ENCODE measurements at regions not wholly inside any gene's neighbourhood (a gene's known extent, or its start where the extent isn't known, plus 50 kb on each side); places are given as distances from the start of the nearest gene placed in this dataset.

DNA sequence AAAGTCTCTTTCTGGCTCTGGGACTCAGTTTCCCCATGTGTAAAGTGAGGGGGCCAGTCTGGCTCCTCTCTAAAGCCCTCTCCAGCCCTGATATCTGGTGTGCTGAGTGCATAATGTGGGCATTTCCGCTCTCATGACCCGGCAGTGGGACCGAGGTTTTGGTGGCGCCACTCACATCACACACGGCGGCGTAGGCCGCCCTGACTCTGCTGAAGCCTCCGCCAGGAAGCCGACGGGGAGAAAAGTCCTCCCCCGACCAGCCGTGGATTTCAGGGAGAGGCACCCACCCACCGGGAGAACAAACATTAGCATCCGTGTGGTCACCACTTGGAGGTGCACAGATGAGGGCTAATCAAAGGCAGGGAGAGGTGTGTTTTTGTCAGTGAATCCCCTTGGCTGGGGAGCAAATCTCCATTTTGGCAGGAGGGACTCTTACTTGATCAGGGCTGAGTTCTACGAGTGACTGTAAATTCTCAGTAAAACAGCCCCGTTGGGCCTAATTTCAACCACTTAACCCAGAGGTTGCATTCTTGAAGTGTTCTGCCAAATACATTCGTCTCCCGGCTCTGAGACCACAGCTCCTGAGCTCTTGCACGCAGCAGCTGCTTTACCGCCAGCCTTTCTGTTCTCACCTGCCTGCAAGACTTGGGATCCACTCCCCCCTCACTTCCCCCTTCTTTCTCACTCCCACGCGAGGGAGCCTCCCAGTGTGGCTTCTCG, 118.2 kb downstream of the FOXD2 start:
- DNase-seq, result no peak

DNA sequence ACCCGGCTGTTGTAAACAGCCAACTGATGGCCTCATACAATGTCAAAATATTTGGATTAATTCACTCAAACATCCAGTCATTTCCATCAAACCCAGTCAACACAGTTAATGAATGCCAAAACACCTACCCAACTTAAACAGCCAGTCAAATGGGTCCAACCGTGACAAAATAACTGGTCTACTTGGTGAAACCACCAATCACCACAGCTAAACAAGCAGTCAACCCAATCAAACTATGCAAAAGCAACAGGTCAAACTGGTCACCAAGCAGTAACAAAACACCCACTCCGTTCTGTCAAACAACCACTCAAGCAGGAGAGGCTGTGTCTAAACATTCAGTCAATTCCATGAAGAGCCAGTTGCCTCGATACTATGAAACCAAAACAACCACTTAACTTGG, 119.2 kb downstream of the FOXD2 start:
- DNase-seq, result no peak

GRCh38 chr1:47558601-47559593, 121.1 kb downstream of the FOXD2 start:
- DNase-seq, result no peak

- DNase-seq, result no peak
Observed at GRCh38 chr1:47559944-47560695, 122.3 kb downstream of the FOXD2 start.

DNA sequence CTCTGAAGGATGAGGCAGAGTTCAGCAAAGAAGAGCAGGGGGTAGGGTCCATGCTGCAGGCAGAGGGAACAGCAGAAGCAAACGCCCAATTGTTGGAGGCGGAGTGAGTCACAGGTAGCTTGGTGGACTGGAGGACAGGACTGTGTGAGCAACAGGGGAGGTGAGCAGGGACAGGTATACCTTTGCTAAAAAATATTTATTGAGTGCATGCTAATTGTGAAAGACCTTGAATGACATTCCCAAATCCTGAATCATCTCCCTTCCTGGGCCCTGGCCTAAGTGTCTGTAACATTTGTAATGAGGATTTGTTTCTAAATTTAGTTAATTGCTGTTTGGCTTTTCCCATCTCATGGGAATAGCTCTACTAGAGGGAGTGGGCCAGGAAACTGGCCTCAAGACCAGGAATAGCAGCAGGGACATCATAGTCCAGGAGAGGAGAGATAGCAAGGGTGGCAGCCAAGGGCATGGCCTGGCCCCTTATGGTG, 123.7 kb downstream of the FOXD2 start:
- no peak for DNase-seq

DNA sequence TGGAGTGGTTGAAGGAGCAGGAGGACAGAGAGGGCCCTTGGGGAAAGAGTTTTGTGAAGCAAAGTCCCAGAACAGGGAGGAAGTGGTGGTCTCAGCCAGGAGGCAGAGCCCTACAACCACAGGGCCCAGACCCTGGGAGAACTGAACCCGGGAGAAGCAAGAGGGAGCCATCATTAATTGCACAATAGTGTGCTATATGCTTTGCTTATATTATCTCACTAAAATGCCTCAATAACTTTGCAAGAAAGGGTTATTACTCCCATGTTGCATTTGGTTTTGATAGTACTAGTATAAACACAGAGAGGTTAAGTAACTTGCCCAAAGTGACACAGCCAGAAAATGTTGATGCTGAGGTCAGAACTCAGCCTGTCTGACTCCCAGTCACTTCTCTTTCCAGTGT, 124.3 kb downstream of the FOXD2 start:
- DNase-seq, result no peak

GRCh38 chr1:47562799-47563198, 125.0 kb downstream of the FOXD2 start:
- no peak for DNase-seq

DNA sequence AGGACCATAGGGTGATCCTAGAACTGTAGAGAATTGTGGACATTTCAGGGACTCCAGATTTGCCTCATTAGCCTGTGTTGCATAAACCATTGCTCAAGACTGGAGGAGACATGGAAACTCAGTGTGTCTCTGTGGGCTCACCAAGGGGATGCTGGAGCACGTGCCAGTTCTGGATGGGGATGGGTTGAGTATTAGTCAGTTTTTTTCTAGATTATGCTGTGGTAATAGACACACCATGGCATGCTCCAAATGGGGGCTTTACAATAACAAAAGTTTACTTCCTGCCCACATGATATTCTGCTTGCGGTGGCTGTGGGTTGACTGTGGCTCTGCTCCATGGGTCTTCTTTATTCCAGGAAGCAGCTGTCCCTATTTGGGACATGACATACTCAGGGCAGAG, 125.4 kb downstream of the FOXD2 start:
- peak in 1 of 2 experiments; percentile 17 for DNase-seq

DNA sequence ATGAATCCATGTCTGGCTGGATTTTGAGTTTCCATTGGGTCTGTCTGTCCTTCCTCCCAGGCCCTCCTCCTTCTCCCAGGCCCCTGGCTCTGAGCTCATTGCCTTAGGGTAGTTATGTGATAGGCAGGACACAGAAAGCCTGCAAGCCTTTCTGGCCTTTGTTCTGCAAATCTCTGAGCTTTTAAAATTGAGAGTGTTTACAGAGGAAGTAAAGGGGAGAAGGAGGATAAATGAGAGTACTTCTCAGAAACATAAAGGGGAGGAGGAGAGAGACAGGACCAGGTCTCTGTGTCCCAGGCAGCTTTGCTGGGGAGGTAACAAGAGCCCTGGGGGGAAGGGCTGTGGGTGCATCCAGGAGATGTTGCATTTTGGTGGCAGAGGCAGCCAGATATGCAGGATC, 126.7 kb downstream of the FOXD2 start:
- DNase-seq, result no peak

- no peak for DNase-seq
Observed at GRCh38 chr1:47565092-47565491, 127.2 kb downstream of the FOXD2 start.

DNA sequence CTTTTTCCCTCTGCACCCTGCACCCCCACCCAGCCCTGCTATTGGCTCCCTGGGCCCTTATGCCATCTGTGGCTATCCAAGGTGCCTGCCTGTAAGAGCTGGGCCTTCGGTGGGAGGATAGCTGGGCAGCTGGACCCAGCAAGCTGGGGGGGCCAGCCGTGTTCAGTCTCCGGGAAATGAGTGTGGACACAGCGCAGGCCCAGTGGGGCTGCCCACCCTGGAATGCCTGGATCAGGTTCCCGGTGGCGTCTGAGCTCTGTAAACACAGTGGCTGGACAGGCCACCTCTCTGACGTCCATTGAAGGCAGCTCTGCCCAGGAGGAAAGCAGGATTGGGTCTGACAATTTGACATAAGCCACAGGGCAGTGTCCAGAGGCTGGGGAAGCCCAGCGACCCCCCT, 127.8 kb downstream of the FOXD2 start:
- DNase-seq, result no peak

DNA sequence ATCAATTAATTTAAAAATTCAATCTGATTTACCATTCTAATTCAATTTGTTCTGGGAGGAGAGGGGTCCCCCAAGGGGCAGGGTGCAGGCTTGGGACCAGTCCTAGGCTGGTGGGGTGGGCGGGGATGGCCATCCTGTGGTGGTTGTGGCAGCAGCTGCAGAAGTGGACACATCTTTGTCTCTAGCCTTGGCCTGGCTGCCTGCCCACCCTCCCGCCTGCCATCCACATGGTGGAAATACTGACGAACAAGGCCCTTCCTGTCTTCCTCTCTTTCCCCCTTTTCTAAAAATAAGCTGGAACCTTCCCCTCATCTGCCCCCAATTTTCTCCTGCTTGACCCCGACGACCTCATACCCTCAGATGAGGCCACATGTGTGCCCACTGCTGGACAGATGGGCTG, 130.9 kb downstream of the FOXD2 start:
- no peak for DNase-seq

- no peak for DNase-seq
Observed at GRCh38 chr1:47569261-47569660, 131.4 kb downstream of the FOXD2 start.

- no peak for DNase-seq
Observed at GRCh38 chr1:47569681-47570470, 132.0 kb downstream of the FOXD2 start.

DNA sequence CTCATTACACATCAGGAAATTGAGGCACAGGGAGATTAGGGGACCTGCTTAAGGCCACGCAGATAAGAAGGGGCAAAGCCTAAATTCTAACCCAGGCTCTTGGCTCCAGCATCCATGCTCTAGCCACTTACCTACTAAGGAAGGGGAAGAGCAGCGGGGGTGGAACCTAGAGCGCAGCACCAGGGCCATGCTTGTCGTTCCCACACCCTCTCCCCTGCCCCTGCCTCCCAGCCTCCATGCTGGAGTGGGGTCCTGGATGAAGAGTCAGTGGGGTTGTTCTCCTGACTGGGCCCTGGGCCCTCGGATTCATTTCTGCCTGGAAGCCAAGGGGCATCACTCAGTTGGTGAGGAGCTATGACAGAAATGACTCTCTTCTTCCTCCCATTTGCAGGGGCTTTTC, 133.3 kb downstream of the FOXD2 start:
- no peak for DNase-seq

DNA sequence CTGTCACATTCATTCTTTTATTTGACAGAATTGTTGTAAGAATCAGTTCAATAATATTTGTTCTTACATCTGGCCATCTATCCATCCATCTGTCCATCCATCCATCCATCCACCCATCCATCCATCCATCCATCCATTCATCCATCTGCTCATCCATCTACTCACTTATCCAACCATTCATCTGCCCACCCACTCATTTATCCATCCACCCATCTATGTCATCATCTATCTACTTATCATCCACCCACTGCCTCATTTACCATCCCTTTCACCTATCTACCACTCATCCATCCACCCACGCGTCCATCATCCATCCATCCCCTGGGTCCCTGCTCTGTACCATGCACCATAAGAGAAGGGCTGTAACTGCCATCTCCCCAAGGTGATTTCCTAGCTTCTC, 134.1 kb downstream of the FOXD2 start:
- DNase-seq, result no peak

- DNase-seq, result no peak
Observed at GRCh38 chr1:47572731-47573430, 135.0 kb downstream of the FOXD2 start.

DNA sequence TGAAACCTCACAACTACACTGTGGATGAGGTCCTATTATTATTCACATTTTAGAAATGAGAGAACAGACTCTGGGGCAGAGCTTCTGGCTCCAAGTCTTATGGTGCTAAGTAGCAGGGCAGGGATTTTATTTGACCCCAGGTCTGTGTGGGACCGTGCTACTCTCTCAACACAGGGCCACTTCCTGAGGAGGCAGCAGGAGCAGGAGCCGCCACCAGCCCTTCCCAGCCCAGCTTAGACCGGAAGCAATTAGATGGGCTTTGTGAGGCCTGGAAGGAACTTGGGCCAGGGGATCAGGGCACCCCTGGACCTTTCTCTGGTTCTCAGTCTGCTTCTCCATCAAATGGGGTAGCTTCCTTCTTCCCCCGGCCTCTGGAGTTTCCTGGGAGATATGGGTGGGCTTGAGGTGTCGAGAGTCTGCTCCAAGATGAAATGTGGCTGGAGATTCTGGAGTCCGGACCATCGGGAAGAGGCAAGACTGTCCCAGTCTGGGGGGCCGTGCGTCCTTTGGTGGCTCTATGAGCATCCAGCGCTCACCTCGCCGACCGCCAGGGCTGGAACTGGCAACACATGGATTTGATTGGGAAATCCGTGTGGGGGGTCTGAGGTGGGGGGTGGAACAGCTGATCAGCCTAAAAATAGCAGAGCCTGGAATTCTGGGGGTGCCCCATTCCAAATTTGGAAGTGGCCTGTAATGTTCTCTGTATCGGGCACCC, 136.8 kb downstream of the FOXD2 start:
- no peak for DNase-seq

DNA sequence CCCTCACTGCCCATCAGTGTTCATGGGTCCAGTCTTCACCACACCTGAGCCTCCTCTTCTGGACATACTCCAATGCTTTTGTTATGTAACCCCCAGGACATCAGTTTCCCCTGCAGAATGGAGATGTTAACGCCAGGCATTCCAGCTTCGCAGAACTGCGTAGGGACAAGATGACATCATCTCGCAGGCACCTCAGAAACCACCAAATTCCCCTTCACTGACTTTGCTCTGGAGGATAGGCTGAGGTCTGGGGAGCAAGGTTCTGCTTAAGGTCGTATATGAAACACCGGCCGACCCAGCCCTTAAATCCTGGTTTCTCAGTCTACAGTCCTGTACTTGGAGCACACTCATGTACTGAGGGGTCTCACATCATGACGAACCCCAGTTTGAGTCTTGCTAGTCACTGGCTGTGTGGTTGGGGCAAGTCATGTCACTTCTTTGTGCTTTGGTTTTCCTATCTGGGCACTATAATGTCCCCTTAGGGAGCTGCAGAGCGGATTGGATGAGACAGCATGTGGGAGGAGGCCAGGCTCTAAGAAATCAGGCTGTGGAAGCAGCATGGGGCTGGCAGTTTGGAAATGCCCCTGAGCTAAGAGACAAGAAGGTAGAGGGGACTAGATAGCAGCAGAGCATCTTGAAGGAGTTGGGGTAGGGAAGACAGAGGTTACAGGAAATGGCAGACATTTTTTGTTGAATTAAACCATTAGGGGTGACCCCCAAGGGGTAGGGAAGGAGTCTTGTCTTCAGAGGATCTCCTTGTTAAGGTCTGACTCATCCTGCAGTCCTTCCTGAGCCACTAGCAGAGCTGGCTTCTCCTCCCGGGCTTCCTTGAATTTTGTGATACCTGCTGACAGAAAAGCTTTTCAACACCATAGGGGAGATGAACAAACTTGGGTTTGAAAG, 138.3 kb downstream of the FOXD2 start:
- DNase-seq, result no peak

- DNase-seq, result no peak
Observed at GRCh38 chr1:47576758-47577115, 138.9 kb downstream of the FOXD2 start.
